Naive thymus-derived CD4-positive, alpha-beta T cell (primary cell): ENCODE measurements at regions not wholly inside any gene's neighbourhood (a gene's known extent, or its start where the extent isn't known, plus 50 kb on each side); places are given as distances from the start of the nearest gene placed in this dataset.

Experiments
- ATAC-seq: fragments of 150-1000 bp; cut with Tn5 transposase; 2 replicates; pipeline ENCODE4 v1.10.0; 2021; ENCODE audit warnings: mild to moderate bottlenecking, moderate library complexity
- CTCF ChIA-PET: fragments of 350-600 bp; sonication (Branson Sonifier 250); formaldehyde crosslinking; loops from one replicate; lab custom pipeline; 2021; ENCODE audit warnings: antibody characterized with exemption; lab: Charles Lee
- POLR2A ChIA-PET: fragments of 350-600 bp; sonication (Branson Sonifier 250); formaldehyde crosslinking; loops from one replicate; lab custom pipeline; 2021; ENCODE audit warnings: antibody characterized with exemption, inconsistent platforms; lab: Charles Lee
- DNase-seq, 9 donors: peaks; one replicate each; pipeline versions ENCODE4 v3.0.0 to v3.0.0-alpha.2; 2020 to 2022; ENCODE audit warnings: mixed read lengths in 1 of 9
- H3K27ac ChIP-seq: one replicate; pipeline ENCODE4 v1.7.0; 2013; ENCODE audit warnings: mild to moderate bottlenecking, low read depth, low read length, moderate library complexity
- H3K27me3 ChIP-seq, 2 donors: one replicate each; pipeline ENCODE4 v1.7.0; 2013; ENCODE audit warnings: low read length in 2 of 2, mild to moderate bottlenecking in 2 of 2, moderate library complexity in 2 of 2; ENCODE audit not compliant: control insufficient read depth in 2 of 2, insufficient read depth in 2 of 2
- H3K36me3 ChIP-seq, 3 experiments: 1 replicate in 2 of 3; 2 replicates in 1 of 3; pipeline ENCODE4 v1.7.0; 2013; ENCODE audit warnings: low read length in 3 of 3, mild to moderate bottlenecking in 3 of 3, moderate library complexity in 1 of 3; ENCODE audit not compliant: insufficient read depth in 3 of 3, control insufficient read depth in 2 of 3
- H3K4me1 ChIP-seq, 2 donors: one replicate each; pipeline ENCODE4 v1.7.0; 2013; ENCODE audit warnings: low read length in 2 of 2, mild to moderate bottlenecking in 2 of 2, moderate library complexity in 1 of 2; ENCODE audit not compliant: control insufficient read depth in 2 of 2, insufficient read depth in 2 of 2
- H3K4me3 ChIP-seq: 2 replicates; pipeline ENCODE4 v1.7.0; 2013; ENCODE audit warnings: mild to moderate bottlenecking, low read length
- H3K9me3 ChIP-seq, 3 experiments: 1 replicate in 2 of 3; 2 replicates in 1 of 3; pipeline ENCODE4 v1.7.0; 2013; ENCODE audit warnings: low read length in 3 of 3; ENCODE audit not compliant: control insufficient read depth in 2 of 3
- H3K27ac Mint-ChIP-seq, 9 donors: one replicate each; pipeline ENCODE4 v1.8.0; 2020 to 2022; ENCODE audit warnings: mixed read lengths in 9 of 9, mild to moderate bottlenecking in 8 of 9, moderate library complexity in 5 of 9, inconsistent platforms in 2 of 9
- H3K27me3 Mint-ChIP-seq, 5 donors: one replicate each; pipeline ENCODE4 v1.8.0; 2021 to 2022; ENCODE audit warnings: mixed read lengths in 5 of 5, mild to moderate bottlenecking in 1 of 5
- H3K36me3 Mint-ChIP-seq, 5 donors: one replicate each; pipeline ENCODE4 v1.8.0; 2020 to 2022; ENCODE audit warnings: mixed read lengths in 5 of 5, mild to moderate bottlenecking in 3 of 5, inconsistent platforms in 1 of 5
- H3K4me1 Mint-ChIP-seq, 7 donors: one replicate each; pipeline ENCODE4 v1.8.0; 2020 to 2022; ENCODE audit warnings: mixed read lengths in 7 of 7, mild to moderate bottlenecking in 3 of 7, inconsistent platforms in 1 of 7
- H3K4me3 Mint-ChIP-seq, 10 donors: one replicate each; pipeline ENCODE4 v1.8.0; 2020 to 2022; ENCODE audit warnings: mild to moderate bottlenecking in 10 of 10, mixed read lengths in 10 of 10, moderate library complexity in 6 of 10, inconsistent platforms in 2 of 10
- H3K9me3 Mint-ChIP-seq, 11 donors: one replicate each; pipeline ENCODE4 v1.8.0; 2020 to 2022; ENCODE audit warnings: mixed read lengths in 11 of 11, mild to moderate bottlenecking in 4 of 11, inconsistent platforms in 1 of 11, moderate library complexity in 1 of 11
- intact Hi-C, 2 donors: fragments of 100-400 bp; cut with micrococcal nuclease; formaldehyde crosslinking; loops; one replicate each; pipeline ENCODE4 v1.15.1; 2023

GRCh38 chr6:132065556-132065955, 114.4 kb upstream of the CCN2 start:
- Mint-ChIP-seq H3K9me3 (peaks cover 0 to 3% (median 0%) of the 10 kb centered on the region in 11 donors), H3K36me3 (no peaks in the 10 kb centered on the region)

GRCh38 chr6:132063738-132064137, 112.6 kb upstream of the CCN2 start:
- DNase-seq (no peak), ATAC-seq (no peak)
- ChIA-PET POLR2A (no interaction called here), CTCF (no interaction called here)
- Mint-ChIP-seq H3K27me3 (peaks cover 0 to 10% (median 0%) of the 10 kb centered on the region in 5 donors), H3K27ac (no peak overlapping the region), H3K9me3 (peaks cover 0 to 3% (median 0%) of the 10 kb centered on the region in 11 donors), H3K4me1 (no peaks in the 10 kb centered on the region), H3K36me3 (no peaks in the 10 kb centered on the region), H3K4me3 (no peak overlapping the region)
- H3K27me3 ChIP-seq = no peaks in the 10 kb centered on the region
- no peaks in the 10 kb centered on the region for H3K4me1 ChIP-seq
- no peak overlapping the region for H3K4me3 ChIP-seq
- H3K36me3 ChIP-seq = no peaks in the 10 kb centered on the region
- intact Hi-C loops = no loop called here
- H3K9me3 ChIP-seq = no peaks in the 10 kb centered on the region
- no peak overlapping the region for H3K27ac ChIP-seq

More at GRCh38 chr6:132065556-132065955, 114.4 kb upstream of the CCN2 start:
- peaks cover 0 to 10% (median 0%) of the 10 kb centered on the region in 5 donors for H3K27me3 Mint-ChIP-seq
- no peak for ATAC-seq
- no peaks in the 10 kb centered on the region for H3K4me1 Mint-ChIP-seq
- DNase-seq = no peak
- no peak overlapping the region for H3K27ac Mint-ChIP-seq
- Histone ChIP-seq H3K4me1 (no peaks in the 10 kb centered on the region), H3K27ac (no peak overlapping the region), H3K9me3 (no peaks in the 10 kb centered on the region), H3K4me3 (no peak overlapping the region), H3K27me3 (no peaks in the 10 kb centered on the region), H3K36me3 (no peaks in the 10 kb centered on the region)
- POLR2A ChIA-PET = no interaction called here
- H3K4me3 Mint-ChIP-seq = no peak overlapping the region
- intact Hi-C loops = no loop called here
- CTCF ChIA-PET = no interaction called here

GRCh38 chr6:132063204-132063603, 112.0 kb upstream of the CCN2 start:
- no peak overlapping the region for H3K27ac Mint-ChIP-seq
- DNase-seq (no peak), ATAC-seq (no peak)
- Histone ChIP-seq H3K4me3 (no peak overlapping the region), H3K36me3 (no peaks in the 10 kb centered on the region), H3K27ac (no peak overlapping the region), H3K9me3 (no peaks in the 10 kb centered on the region), H3K4me1 (no peaks in the 10 kb centered on the region), H3K27me3 (peaks cover 0 to 2% of the 10 kb centered on the region in 2 donors)
- H3K4me3 Mint-ChIP-seq = no peak overlapping the region
- H3K27me3 Mint-ChIP-seq = peaks cover 0 to 10% (median 0%) of the 10 kb centered on the region in 5 donors
- H3K9me3 Mint-ChIP-seq = peaks cover 0 to 3% (median 0%) of the 10 kb centered on the region in 11 donors
- no peaks in the 10 kb centered on the region for H3K4me1 Mint-ChIP-seq
- intact Hi-C loops = no loop called here
- H3K36me3 Mint-ChIP-seq = no peaks in the 10 kb centered on the region
- ChIA-PET CTCF (no interaction called here), POLR2A (no interaction called here)

DNA sequence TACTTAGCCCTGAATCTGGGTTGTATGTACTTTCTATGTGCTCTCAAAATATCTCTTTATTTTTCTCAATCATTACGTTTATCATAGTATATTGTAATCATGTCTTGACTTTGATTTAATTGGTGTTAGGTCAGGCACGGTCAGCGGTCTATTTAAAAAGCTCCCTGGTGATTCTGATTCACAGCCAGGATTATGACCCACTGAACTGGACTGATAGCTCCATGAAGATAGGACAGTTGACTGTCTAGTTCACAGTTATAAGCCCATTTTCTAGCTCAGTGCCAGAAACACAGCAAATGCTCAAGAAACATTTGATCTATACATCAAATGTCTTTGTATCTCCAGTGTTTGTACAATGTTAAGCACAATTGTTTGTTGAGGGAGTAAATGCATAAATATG, 111.5 kb upstream of the CCN2 start:
- peaks cover 0 to 2% of the 10 kb centered on the region in 2 donors for H3K27me3 ChIP-seq
- CTCF ChIA-PET = no interaction called here
- no peaks in the 10 kb centered on the region for H3K36me3 ChIP-seq
- Mint-ChIP-seq H3K27ac (no peak overlapping the region), H3K9me3 (peaks cover 0 to 3% (median 0%) of the 10 kb centered on the region in 11 donors), H3K36me3 (no peaks in the 10 kb centered on the region), H3K4me3 (no peak overlapping the region), H3K27me3 (peaks cover 0 to 10% (median 0%) of the 10 kb centered on the region in 5 donors), H3K4me1 (no peaks in the 10 kb centered on the region)
- H3K4me1 ChIP-seq = no peaks in the 10 kb centered on the region
- ATAC-seq (no peak), DNase-seq (no peak)
- no peaks in the 10 kb centered on the region for H3K9me3 ChIP-seq
- H3K27ac ChIP-seq = no peak overlapping the region
- no peak overlapping the region for H3K4me3 ChIP-seq
- POLR2A ChIA-PET = no interaction called here
- intact Hi-C loops = no loop called here

DNA sequence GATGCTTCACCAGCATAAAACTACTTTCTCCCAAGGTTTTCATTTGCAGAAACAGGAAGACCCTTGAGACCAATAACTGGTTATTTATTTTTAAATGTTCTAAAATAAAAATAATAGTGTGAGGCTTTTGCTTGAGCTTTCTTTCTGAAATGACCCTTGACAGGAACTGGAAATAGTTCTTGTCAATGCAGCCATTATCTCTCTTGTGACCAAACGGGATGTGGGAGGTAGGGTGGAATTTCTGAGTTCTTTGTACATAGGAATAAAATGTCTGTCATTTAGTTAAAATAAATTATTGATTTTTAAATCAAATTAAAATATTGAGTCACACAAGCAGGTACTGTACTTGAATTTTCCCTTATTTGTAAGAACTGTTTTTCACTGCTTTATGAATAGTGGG, 110.2 kb upstream of the CCN2 start:
- ChIA-PET CTCF (interaction anchor here (0.6 kb wide), 1 partner anchor 9 kb away, joined by 3 read pairs; no protein-coding TSS in a partner anchor), POLR2A (no interaction called here)
- H3K36me3 Mint-ChIP-seq = no peaks in the 10 kb centered on the region
- DNase-seq = no peak
- Histone ChIP-seq H3K27me3 (peaks cover 0 to 2% of the 10 kb centered on the region in 2 donors), H3K4me3 (no peak overlapping the region), H3K27ac (no peak overlapping the region), H3K9me3 (no peaks in the 10 kb centered on the region), H3K4me1 (no peaks in the 10 kb centered on the region), H3K36me3 (no peaks in the 10 kb centered on the region)
- H3K4me3 Mint-ChIP-seq = no peak overlapping the region
- no peak overlapping the region for H3K27ac Mint-ChIP-seq
- no peaks in the 10 kb centered on the region for H3K4me1 Mint-ChIP-seq
- peaks cover 0 to 10% (median 0%) of the 10 kb centered on the region in 5 donors for H3K27me3 Mint-ChIP-seq
- ATAC-seq = no peak
- peaks cover 0 to 9% (median 0%) of the 10 kb centered on the region in 11 donors for H3K9me3 Mint-ChIP-seq
- intact Hi-C loops = no loop called here

DNA sequence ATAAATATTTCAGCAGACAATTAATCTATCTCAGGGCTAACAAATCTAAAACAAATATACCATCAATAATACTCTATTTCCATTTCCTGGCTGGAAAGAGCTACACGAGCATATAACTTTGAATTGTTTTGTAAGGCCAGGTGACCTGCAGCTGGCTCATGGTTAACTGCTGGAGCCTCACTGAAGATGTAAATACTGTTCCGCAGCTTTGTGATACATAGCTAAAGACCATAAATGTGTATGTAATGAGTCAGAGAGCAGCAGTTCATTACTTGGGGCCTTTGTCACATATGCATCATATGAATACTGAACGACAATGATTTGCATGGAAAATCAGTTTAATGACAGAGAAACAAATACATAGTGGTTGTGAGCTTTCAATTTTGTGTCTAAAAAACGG, 109.4 kb upstream of the CCN2 start:
- H3K27me3 ChIP-seq = peaks cover 0 to 2% of the 10 kb centered on the region in 2 donors
- DNase-seq (no peak), ATAC-seq (no peak)
- Mint-ChIP-seq H3K36me3 (no peaks in the 10 kb centered on the region), H3K9me3 (peaks cover 0 to 9% (median 0%) of the 10 kb centered on the region in 11 donors), H3K4me1 (no peaks in the 10 kb centered on the region), H3K4me3 (no peak overlapping the region), H3K27me3 (peaks cover 0 to 10% (median 0%) of the 10 kb centered on the region in 5 donors), H3K27ac (no peak overlapping the region)
- no peak overlapping the region for H3K27ac ChIP-seq
- no peaks in the 10 kb centered on the region for H3K9me3 ChIP-seq
- intact Hi-C loops = no loop called here
- no peaks in the 10 kb centered on the region for H3K4me1 ChIP-seq
- no peaks in the 10 kb centered on the region for H3K36me3 ChIP-seq
- H3K4me3 ChIP-seq = no peak overlapping the region
- ChIA-PET CTCF (no interaction called here), POLR2A (no interaction called here)

- peaks cover 0 to 9% (median 0%) of the 10 kb centered on the region in 11 donors for H3K9me3 Mint-ChIP-seq
- H3K27me3 ChIP-seq = peaks cover 0 to 2% of the 10 kb centered on the region in 2 donors
- H3K27me3 Mint-ChIP-seq = peaks cover 0 to 10% (median 0%) of the 10 kb centered on the region in 5 donors
- no peak for DNase-seq
- H3K36me3 ChIP-seq = no peaks in the 10 kb centered on the region
- no peak overlapping the region for H3K27ac Mint-ChIP-seq
- H3K4me3 ChIP-seq = no peak overlapping the region
- no peak overlapping the region for H3K4me3 Mint-ChIP-seq
- H3K4me1 ChIP-seq = no peaks in the 10 kb centered on the region
- H3K36me3 Mint-ChIP-seq = no peaks in the 10 kb centered on the region
- intact Hi-C loops = no loop called here
- ChIA-PET CTCF (interaction anchor here (0.8 kb wide), 1 partner anchor 49 kb away, joined by 3 read pairs; no protein-coding TSS in a partner anchor), POLR2A (no interaction called here)
- no peaks in the 10 kb centered on the region for H3K4me1 Mint-ChIP-seq
- no peaks in the 10 kb centered on the region for H3K9me3 ChIP-seq
- no peak overlapping the region for H3K27ac ChIP-seq
- ATAC-seq = no peak
These were observed 107.8 kb upstream of the CCN2 start for GRCh38 chr6:132058975-132059374.
